Astrocyte of the spinal cord (primary cell): ENCODE measurements at regions not wholly inside any gene's neighbourhood (a gene's known extent, or its start where the extent isn't known, plus 50 kb on each side); places are given as distances from the start of the nearest gene placed in this dataset.
"Not testable (repeated sequence)": the region's sequence is repeated elsewhere in the genome, so short reads cannot be mapped to it uniquely, and the experiment has no call there.

Source experiments
- DNase-seq: peaks from one replicate; pipeline ENCODE4 v3.0.0; 2011; ENCODE audit warnings: low read depth, low spot score
- H3K4me3 ChIP-seq: 2 replicates; pipeline ENCODE4 v1.5.1; 2011; ENCODE audit warnings: low read depth, mild to moderate bottlenecking, low read length, moderate library complexity
- CTCF ChIP-seq: IDR thresholded peaks from 2 replicates; pipeline ENCODE4 v1.5.1; 2012; ENCODE audit warnings: low read depth, mild to moderate bottlenecking, low read length, inconsistent platforms
- in situ Hi-C: cut with HindIII; loops from 2 replicates; pipeline ENCODE4 v1.10.0; 2017; ENCODE audit warnings: low sequenced_read_pairs

DNA sequence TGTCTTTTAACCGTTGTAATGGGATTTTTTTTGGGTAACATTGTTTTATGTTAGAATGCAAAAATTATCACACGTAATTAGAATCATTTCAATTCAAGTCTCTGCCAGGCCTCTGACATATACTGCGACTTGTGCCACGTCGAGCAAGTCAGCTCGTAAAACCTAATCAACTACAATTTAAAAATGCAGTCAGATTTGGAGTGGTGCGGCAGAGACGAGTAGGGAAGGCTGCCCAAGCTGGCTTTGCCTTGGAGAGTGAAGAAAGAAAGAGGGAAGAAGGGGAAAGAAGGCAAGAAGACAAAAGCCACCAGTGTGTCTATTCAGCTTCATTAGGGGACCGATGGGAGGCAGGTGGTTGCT lies 110.7 kb downstream of the MIAT start:
- DNase-seq = no peak
- in situ Hi-C loops = no loop called here
- no peak for TF ChIP-seq CTCF
- H3K4me3 ChIP-seq = no peak overlapping the region

GRCh38 chr22:26768952-26769351 lies 111.6 kb downstream of the MIAT start:
- TF ChIP-seq CTCF = no peak
- no peak for DNase-seq
- in situ Hi-C loops = no loop called here
- no peak overlapping the region for H3K4me3 ChIP-seq

DNA sequence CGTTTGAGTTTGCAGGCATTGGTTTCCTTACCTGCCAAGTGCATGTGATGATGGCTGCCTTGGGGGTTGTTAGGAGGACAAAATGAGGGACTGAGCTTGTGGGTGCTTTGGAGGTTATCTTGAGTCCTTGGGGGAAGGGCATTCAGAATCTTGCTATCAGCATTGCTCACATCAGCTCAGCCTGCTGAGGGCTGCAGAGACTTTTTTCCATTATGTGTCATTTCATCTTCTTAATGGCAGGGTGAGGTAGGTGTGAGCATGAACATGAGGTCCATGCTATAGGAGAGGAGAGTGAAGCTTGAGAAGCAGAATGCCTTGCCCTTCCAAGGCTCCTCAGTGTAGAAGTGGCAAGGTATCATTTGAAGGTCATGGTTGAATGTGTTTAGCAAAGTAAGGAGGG lies 112.3 kb downstream of the MIAT start:
- no peak for DNase-seq
- no peak overlapping the region for H3K4me3 ChIP-seq
- in situ Hi-C loops = no loop called here
- TF ChIP-seq CTCF = no peak

- in situ Hi-C loops = no loop called here
- H3K4me3 ChIP-seq = no peak overlapping the region
- no peak for DNase-seq
- no peak for TF ChIP-seq CTCF
Measured at GRCh38 chr22:26770624-26771023, 113.2 kb downstream of the MIAT start.

DNA sequence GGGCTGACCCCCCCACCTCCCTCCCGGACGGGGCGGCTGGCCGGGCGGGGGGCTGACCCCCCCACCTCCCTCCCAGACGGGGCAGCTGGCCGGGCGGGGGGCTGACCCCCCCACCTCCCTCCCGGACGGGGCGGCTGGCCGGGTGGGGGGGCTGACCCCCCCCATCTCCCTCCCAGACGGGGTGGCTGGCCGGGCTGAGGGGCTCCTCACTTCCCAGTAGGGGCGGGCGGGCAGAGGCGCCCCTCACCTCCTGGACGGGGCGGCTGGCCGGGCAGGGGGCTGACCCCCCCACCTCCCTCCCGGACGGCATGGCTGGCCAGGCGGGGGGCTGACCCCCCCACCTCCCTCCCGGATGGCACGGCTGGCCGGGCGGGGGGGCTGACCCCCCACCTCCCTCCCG lies 115.7 kb downstream of the MIAT start:
- DNase-seq, in situ Hi-C loops: not testable (repeated sequence)

DNA sequence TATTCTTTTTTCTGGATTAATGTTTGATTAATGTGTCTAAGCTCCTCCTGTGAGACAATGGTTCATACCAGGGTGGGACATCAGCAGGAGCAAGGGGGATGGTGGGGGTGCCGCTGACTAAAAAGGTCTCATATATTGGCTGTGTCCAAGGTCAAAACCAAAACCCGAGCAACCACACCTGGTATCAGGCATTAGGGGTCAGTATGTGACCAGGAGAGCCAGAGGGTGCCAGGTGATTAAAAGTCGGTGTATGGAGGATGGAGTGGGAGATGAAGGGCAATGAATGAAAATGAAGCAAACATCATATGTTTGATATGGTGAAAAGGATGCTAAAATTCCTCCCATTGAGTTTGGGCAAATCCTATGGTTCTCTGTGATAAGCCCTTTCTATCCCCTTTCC lies 118.0 kb downstream of the MIAT start:
- H3K4me3 ChIP-seq = no peak overlapping the region
- in situ Hi-C loops = no loop called here
- no peak for DNase-seq
- TF ChIP-seq CTCF = no peak

More for the DNA sequence above, 115.7 kb downstream of the MIAT start:
- not testable (repeated sequence) for H3K4me3 ChIP-seq

DNA sequence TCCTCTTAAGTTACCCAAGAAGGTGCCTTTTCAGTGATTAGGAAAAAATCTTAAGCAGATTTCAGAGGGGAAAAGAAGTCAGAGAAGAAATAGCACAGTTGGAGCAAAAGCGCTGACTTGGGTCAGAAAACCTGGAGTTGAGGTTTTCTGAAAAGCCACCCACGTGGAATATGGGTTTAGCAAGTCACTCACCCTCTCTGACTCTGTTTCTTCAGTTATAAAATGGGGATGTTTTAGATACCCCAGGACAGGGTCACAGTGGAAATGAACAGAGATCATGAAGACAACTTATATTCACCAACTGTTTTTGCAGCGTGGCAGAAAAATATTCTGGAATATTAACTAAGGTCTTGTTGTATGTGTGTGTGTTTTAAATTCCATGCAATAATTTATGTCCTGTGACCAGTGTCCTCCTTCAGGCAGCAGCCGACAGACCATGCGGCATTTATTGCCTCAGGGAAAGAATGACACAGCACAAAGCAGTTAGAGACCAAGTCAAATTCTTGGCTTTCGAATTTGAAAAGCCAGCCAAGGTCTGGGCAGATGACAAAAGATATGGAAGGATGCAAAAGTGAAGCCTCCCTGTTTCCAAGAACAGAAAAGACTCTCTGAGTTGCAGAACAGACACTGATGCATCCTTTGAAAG lies 119.9 kb downstream of the MIAT start:
- in situ Hi-C loops = no loop called here
- no peak for DNase-seq
- TF ChIP-seq CTCF = no peak
- no peak overlapping the region for H3K4me3 ChIP-seq
